Motor neuron (in vitro differentiated cells): ENCODE measurements at regions not wholly inside any gene's neighbourhood (a gene's known extent, or its start where the extent isn't known, plus 50 kb on each side); places are given as distances from the start of the nearest gene placed in this dataset.

Experiments used
- ATAC-seq, 8 experiments: fragments of 200-7000 bp; cut with Tn5 transposase; replicated peaks in 6 of 8; 2 replicates each; pipeline ENCODE4 v1.8.0; 2021; ENCODE audit warnings: mild to moderate bottlenecking in 8 of 8, moderate library complexity in 8 of 8
- H3K27ac ChIP-seq, 2 donors: fragments of 250-450 bp; sonication (Bioruptor Pico); 2 replicates each; pipeline ENCODE4 v1.9.0; 2021; ENCODE audit warnings: antibody characterized with exemption in 2 of 2, mild to moderate bottlenecking in 2 of 2, moderate library complexity in 1 of 2
- H3K4me1 ChIP-seq, 2 donors: fragments of 250-450 bp; sonication (Bioruptor Pico); replicated peaks in 1 of 2; 2 replicates each; pipeline ENCODE4 v1.6.1; 2021; ENCODE audit warnings: antibody characterized with exemption in 2 of 2, mild to moderate bottlenecking in 2 of 2, moderate library complexity in 1 of 2
- H3K4me3 ChIP-seq, 5 donors: fragments of 250-450 bp; sonication (Bioruptor Pico); 2 replicates each; pipeline ENCODE4 v1.9.0; 2021; ENCODE audit warnings: antibody characterized with exemption in 5 of 5, mild to moderate bottlenecking in 5 of 5, moderate library complexity in 4 of 5
- WGBS, 10 experiments: fragments of 450-650 bp; shearing (Covaris generic); methylation state at CpG; one replicate each; pipeline ENCODE4 v1.0.0; 2022; 5-methylcytosine and 5-hydroxymethylcytosine counted together
- in situ Hi-C, 9 experiments: fragments of 400-800 bp; cut with MboI; loops; one replicate each; pipeline ENCODE4 v1.15.0; 2021; ENCODE audit warnings: low sequenced_read_pairs in 9 of 9, low pct_unique_long_range_greater_than_20kb in 2 of 9; ENCODE audit not compliant: unreplicated experiment in 9 of 9

DNA sequence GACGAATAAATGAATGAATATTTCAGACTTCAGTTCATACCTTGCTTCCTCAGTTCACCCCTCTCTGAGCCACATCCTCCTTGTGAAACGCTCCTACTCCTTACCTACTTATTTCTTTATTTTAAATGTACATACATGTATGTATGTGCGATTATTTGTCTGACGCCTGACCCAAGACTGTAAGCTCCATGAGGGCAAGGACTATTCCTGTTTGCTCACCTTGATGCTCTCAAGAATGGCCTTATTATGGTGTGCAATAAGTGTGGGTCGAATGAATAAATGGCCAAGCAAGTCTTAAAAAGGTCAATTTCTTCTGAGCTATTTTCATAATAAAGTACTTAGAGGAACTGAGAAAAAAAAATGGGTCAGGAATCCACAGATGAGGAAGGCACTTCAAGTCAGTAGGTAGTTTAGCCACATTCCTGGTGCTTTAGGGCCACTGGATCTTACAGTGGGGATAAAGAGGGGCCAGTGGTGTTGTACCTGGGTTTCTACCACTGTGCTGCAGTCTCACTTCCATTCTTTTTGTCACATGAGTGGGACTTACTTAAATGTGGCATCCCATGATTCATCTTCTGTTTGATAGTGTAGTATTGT lies 74.7 kb downstream of the SDC1 start:
- in situ Hi-C loops = no loop called here
- ATAC-seq = no peak
- Histone ChIP-seq H3K4me3 (no peak overlapping the region), H3K4me1 (peaks cover 17 to 28% of the 10 kb centered on the region in 2 donors), H3K27ac (peak overlapping the region in 1 of 2 donors; percentile 61)
- WGBS, 10 experiments = 50 to 100% (median 91%) methylated on average over 1 to 5 of the region's 5 CpGs

- 0 to 100% (median 69%) methylated on average over 1 to 5 of the region's 5 CpGs; no CpG with 5 or more reads in 2 of the 10 experiments for WGBS, 10 experiments
- peak overlapping the region; percentile 61 to 77 for H3K27ac ChIP-seq
Measured at GRCh38 chr2:20149703-20150030, 75.3 kb downstream of the SDC1 start.

DNA sequence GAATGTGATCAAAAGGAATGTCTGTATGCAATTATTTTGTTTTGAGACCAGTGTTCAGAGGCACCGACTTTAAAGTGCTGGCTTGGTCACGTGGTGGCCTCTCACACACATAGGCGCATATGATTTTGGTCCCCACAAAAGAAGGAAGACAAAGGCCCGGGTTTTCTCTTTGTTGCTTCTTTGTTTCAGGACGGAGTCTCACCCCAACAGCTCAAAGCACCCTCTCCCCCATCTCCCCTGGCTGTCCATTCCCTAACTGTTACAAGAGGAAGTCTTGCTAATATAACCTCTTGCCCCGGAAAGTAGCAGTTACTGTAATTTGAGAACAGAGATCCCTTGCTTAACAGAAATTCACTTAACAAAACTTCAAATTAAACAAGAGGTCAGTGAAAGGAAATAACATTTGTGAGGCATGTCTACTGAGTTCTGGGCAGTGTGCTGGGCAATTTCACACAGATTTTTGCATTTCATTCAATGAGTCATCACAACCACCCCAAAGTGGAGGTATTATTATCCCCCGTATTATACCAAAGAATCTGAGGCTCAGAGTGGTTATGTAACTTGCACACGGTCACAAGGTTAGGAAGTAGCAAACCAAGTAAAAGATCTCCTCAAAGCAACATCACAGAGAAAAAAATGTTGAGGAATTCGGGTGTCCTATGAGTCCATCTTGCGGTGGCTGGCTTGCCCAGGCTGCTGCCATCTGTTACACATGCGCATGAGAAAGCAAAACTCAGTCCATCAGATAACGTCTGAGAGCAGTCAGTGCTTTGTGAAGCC lies 75.8 kb downstream of the SDC1 start:
- ATAC-seq = peak; percentile 83 to 90 (median 85)
- in situ Hi-C loops = no loop called here
- peak overlapping the region; percentile 61 to 77 for H3K27ac ChIP-seq
- no peak overlapping the region for H3K4me3 ChIP-seq
- peaks cover 17 to 28% of the 10 kb centered on the region in 2 donors for H3K4me1 ChIP-seq
- WGBS, 10 experiments = 4 to 26% (median 9%) methylated on average over 2 to 9 of the region's 12 CpGs

More at GRCh38 chr2:20149703-20150030, 75.3 kb downstream of the SDC1 start:
- in situ Hi-C loops = no loop called here
- ATAC-seq = no peak
- Histone ChIP-seq H3K4me1 (peaks cover 17 to 28% of the 10 kb centered on the region in 2 donors), H3K4me3 (no peak overlapping the region)

DNA sequence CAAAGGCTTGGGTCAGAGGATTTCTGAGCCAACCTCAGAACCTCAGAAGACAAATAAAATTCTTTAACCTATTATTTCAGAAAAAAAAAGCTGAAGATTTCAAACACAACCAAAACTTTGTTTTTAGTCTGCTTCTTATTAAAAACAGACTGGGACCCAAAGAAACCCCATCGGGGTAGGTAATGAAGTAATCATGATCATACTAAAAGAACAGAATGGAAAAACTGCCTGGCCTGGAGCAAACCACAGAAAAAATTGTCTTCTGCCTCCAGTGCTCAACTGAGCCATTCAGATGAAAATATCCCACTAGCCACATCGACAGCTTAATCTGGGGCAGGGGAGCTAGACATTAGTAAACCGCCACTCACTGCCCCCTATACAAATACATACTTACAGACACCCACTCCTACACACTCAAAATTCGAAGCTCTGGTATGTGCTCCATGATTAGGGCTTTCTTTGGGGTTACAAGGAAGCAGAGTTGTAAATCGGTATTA lies 76.5 kb downstream of the SDC1 start:
- Histone ChIP-seq H3K4me3 (no peak overlapping the region), H3K27ac (peak overlapping the region; percentile 46 to 77), H3K4me1 (peaks cover 17 to 28% of the 10 kb centered on the region in 2 donors)
- in situ Hi-C loops = no loop called here
- peak in 5 of 8 experiments; percentile 49 to 69 (median 67) for ATAC-seq
- 0 to 60% (median 0%) methylated on average over 1 to 5 of the region's 5 CpGs; no CpG with 5 or more reads in 1 of the 10 experiments for WGBS, 10 experiments

GRCh38 chr2:20147351-20147750 lies 77.6 kb downstream of the SDC1 start:
- no peak for ATAC-seq
- in situ Hi-C loops = no loop called here

DNA sequence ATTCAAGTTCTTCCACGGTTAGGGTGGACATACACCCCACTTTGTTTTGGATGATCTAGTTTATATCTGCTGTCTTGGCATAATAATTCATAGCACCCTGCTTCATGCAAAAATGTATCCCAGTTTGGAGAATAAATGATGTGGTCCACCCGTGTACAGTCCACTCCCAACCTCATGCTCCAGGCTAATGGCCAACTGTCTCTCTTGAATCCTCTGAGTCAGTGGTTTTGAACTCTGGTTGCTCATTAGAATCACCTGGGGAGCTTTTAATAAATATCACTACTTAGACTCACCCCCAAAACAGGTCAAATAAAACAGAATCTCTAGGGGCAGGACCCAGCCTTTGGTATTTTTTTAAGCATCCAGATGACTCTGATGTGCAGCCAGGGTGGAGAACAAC lies 78.5 kb downstream of the SDC1 start:
- in situ Hi-C loops = no loop called here
- no peak for ATAC-seq
- 33 to 88% (median 55%) methylated on average over 1 to 2 of the region's 2 CpGs; no CpG with 5 or more reads in 6 of the 10 experiments for WGBS, 10 experiments
- Histone ChIP-seq H3K4me3 (no peak overlapping the region), H3K4me1 (peaks cover 20 to 28% of the 10 kb centered on the region in 2 donors), H3K27ac (no peak overlapping the region)

More at GRCh38 chr2:20147351-20147750, 77.6 kb downstream of the SDC1 start:
- WGBS, 10 experiments = 92 to 100% (median 96%) methylated on average over 1 to 3 of the region's 3 CpGs; no CpG with 5 or more reads in 2 of the 10 experiments
- Histone ChIP-seq H3K4me1 (peaks cover 17 to 28% of the 10 kb centered on the region in 2 donors), H3K4me3 (no peak overlapping the region), H3K27ac (no peak overlapping the region)

DNA sequence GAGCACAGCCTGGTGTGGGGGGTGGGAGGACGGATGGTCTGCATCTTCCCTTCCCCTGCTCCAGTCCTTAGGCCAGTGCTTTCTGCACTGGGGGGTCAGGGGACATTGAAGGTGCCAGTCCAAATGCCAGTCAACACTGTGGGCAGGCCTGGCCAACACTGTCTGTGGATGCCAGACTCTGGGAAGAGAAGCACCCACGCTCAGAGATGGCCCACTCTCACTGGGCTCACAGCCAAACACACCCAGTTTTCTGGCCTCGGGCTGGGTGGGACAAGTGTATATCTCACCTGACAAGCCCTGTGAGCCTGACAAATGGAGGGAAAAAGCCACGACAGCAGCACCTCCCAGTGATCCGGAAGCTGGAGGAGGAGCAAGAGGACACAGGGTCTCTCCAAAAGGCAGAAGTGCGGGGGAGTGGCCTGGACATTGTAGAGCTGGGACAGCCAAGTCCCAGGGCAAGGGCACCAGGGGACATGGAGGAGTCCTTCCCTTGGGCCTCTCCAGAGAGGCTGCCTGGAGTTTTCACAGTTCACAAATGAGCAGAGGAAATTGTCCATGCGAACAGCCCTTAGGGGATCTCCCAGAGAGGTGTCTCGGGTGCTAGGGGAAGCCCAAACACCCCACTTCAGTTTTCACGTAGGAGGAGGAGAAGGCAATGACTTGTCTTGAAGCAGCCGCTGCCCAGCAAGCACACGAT lies 79.3 kb downstream of the SDC1 start:
- in situ Hi-C loops = no loop called here
- WGBS, 10 experiments = 33 to 72% (median 59%) methylated on average over 1 to 7 of the region's 11 CpGs; no CpG with 5 or more reads in 4 of the 10 experiments
- Histone ChIP-seq H3K4me3 (no peak overlapping the region), H3K4me1 (peaks cover 20 to 21% of the 10 kb centered on the region in 2 donors), H3K27ac (no peak overlapping the region)
- no peak for ATAC-seq

GRCh38 chr2:20144861-20145260 lies 80.1 kb downstream of the SDC1 start:
- no peak overlapping the region for H3K27ac ChIP-seq
- H3K4me3 ChIP-seq = no peak overlapping the region
- in situ Hi-C loops = no loop called here
- H3K4me1 ChIP-seq = peaks cover 23 to 26% of the 10 kb centered on the region in 2 donors
- ATAC-seq = no peak
- WGBS, 10 experiments = 80 to 100% (median 94%) methylated on average over 1 to 6 of the region's 6 CpGs; no CpG with 5 or more reads in 3 of the 10 experiments

DNA sequence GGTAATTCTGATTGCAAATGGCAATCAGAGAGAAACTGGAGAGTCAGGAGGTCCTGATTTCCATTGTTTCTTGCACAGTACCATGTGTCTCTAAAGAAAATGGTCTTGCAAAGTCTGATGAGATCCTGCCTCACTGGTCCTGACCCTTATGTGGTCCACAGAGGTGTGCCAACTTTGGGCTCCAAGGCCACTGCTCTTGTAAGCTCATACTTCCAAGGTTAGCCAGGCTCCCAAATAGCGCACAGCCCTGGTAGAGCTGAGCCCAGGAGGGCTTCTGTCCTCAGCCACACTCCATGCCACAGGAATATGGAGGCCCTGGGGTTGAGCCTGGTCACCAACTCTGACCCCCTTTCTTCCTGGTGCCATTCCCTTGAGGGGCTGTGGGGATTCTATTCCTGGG lies 80.7 kb downstream of the SDC1 start:
- no peak for ATAC-seq
- WGBS, 10 experiments = 100% methylated on average over 1 of the region's 1 CpG; no CpG with 5 or more reads in 8 of the 10 experiments
- Histone ChIP-seq H3K4me3 (no peak overlapping the region), H3K4me1 (peaks cover 23 to 26% of the 10 kb centered on the region in 2 donors), H3K27ac (no peak overlapping the region)
- in situ Hi-C loops = no loop called here

DNA sequence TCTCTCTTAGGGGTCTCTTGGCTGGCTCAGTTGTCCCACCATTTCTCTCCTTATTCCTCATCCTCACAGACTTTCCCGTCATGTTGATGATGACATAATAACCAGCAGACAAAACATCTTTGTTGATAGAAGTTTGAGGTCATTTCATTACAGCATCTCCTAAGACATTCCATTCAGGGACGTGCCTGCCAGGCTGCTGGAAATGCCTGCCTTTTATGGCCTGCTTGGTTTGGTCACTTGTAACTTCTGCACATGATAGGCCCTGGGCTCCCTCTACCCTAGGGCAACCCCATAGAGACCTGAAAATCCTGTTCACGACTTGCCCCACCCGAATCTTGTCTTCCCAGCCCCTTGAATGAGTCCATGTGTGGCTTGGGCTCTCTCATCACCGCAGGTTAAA lies 81.7 kb downstream of the SDC1 start:
- no peak overlapping the region for H3K27ac ChIP-seq
- peaks cover 20 to 22% of the 10 kb centered on the region in 2 donors for H3K4me1 ChIP-seq
- in situ Hi-C loops = no loop called here
- 56 to 92% (median 65%) methylated on average over 1 to 5 of the region's 5 CpGs; no CpG with 5 or more reads in 4 of the 10 experiments for WGBS, 10 experiments
- peak in 1 of 8 experiments; percentile 25 for ATAC-seq
- no peak overlapping the region for H3K4me3 ChIP-seq

GRCh38 chr2:20141806-20142205 lies 83.1 kb downstream of the SDC1 start:
- peak in 5 of 8 experiments; percentile 2 to 25 (median 10) for ATAC-seq
- WGBS, 10 experiments = 0 to 100% (median 84%) methylated on average over 1 to 8 of the region's 8 CpGs; no CpG with 5 or more reads in 1 of the 10 experiments
- Histone ChIP-seq H3K4me3 (no peak overlapping the region), H3K27ac (no peak overlapping the region), H3K4me1 (peaks cover 27% of the 10 kb centered on the region in 2 donors)
- in situ Hi-C loops = no loop called here

DNA sequence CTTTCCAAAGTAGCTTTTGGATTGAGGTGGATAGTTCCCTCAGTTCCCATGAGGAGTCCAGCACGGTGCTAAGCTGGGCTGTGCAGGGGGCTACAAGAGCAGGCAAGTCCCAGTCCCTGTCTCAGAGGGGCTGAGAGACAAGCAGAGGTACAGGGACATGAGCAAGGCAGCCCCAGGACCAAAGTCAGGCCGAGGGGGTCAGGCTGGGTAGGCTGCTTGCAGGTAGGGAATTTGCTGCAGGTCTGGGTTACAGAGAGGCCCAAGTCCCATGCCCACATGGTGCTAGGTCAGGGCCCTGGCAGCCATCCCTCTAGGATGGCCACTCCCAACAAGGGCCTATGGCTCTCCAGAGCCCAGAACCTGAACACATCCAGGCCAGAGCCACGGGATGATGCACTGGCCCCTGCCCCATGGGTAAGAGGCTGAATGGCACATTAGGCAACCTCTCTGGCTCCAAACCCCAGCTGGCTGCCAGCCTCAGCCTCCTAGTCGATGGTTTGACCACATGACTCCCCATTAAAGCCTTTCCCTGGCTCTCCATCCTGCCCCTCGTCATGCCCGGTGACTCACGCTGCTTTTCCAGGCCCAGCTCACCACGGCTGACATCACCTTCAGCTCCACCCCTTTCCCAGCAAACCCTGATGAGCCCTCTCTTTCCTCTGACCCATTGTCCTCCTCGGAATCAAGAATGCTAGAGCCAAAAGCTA lies 83.7 kb downstream of the SDC1 start:
- in situ Hi-C loops = no loop called here
- Histone ChIP-seq H3K4me3 (no peak overlapping the region), H3K27ac (no peak overlapping the region), H3K4me1 (peaks cover 27% of the 10 kb centered on the region in 2 donors)
- peak; percentile 81 to 96 (median 89) for ATAC-seq
- WGBS, 10 experiments = 5 to 100% (median 62%) methylated on average over 1 to 6 of the region's 9 CpGs; no CpG with 5 or more reads in 4 of the 10 experiments
